Activated CD4-positive, alpha-beta T cell treated with anti-CD3 and anti-CD28 coated beads, Interleukin-2, amount 10 ng/mL, durations not matched to agents 24 days and 14 days (primary cell): ENCODE measurements at regions not wholly inside any gene's neighbourhood (a gene's known extent, or its start where the extent isn't known, plus 50 kb on each side); places are given as distances from the start of the nearest gene placed in this dataset.

Experiments used
- DNase-seq: peaks from one replicate; pipeline ENCODE4 v3.0.0; 2022
- H3K27ac Mint-ChIP-seq: one replicate; pipeline ENCODE4 v1.8.0; 2022; ENCODE audit warnings: mild to moderate bottlenecking, mixed read lengths
- H3K27me3 Mint-ChIP-seq: one replicate; pipeline ENCODE4 v1.8.0; 2022; ENCODE audit warnings: mixed read lengths
- H3K36me3 Mint-ChIP-seq: one replicate; pipeline ENCODE4 v1.8.0; 2022; ENCODE audit warnings: low read depth, mild to moderate bottlenecking, mixed read lengths
- H3K4me1 Mint-ChIP-seq: one replicate; pipeline ENCODE4 v1.8.0; 2021; ENCODE audit warnings: mixed read lengths
- H3K4me3 Mint-ChIP-seq: one replicate; pipeline ENCODE4 v1.8.0; 2022; ENCODE audit warnings: mild to moderate bottlenecking, moderate library complexity, mixed read lengths
- H3K9me3 Mint-ChIP-seq: one replicate; pipeline ENCODE4 v1.8.0; 2021; ENCODE audit warnings: mixed read lengths
- intact Hi-C: fragments of 100-400 bp; cut with micrococcal nuclease; formaldehyde crosslinking; loops from one replicate; pipeline ENCODE4 v1.15.1; 2023

- intact Hi-C loops = no loop called here
- H3K27me3 Mint-ChIP-seq = no peaks in the 10 kb centered on the region
- no peaks in the 10 kb centered on the region for H3K4me1 Mint-ChIP-seq
- no peak overlapping the region for H3K27ac Mint-ChIP-seq
- H3K9me3 Mint-ChIP-seq = no peaks in the 10 kb centered on the region
- no peak overlapping the region for H3K4me3 Mint-ChIP-seq
- no peaks in the 10 kb centered on the region for H3K36me3 Mint-ChIP-seq
- DNase-seq = no peak
Observed at GRCh38 chr10:120279196-120279595, 177.8 kb upstream of the PLPP4 start.

GRCh38 chr10:120282421-120282820, 174.6 kb upstream of the PLPP4 start:
- intact Hi-C loops = no loop called here

GRCh38 chr10:120282846-120283492, 174.1 kb upstream of the PLPP4 start:
- DNase-seq = no peak
- Mint-ChIP-seq H3K36me3 (no peaks in the 10 kb centered on the region), H3K27ac (no peak overlapping the region), H3K9me3 (no peaks in the 10 kb centered on the region), H3K4me3 (no peak overlapping the region), H3K4me1 (no peaks in the 10 kb centered on the region), H3K27me3 (no peaks in the 10 kb centered on the region)
- intact Hi-C loops = no loop called here

More at GRCh38 chr10:120282421-120282820, 174.6 kb upstream of the PLPP4 start:
- Mint-ChIP-seq H3K27me3 (no peaks in the 10 kb centered on the region), H3K4me1 (no peaks in the 10 kb centered on the region), H3K27ac (no peak overlapping the region), H3K36me3 (no peaks in the 10 kb centered on the region), H3K4me3 (no peak overlapping the region), H3K9me3 (no peaks in the 10 kb centered on the region)
- peak; percentile 36 for DNase-seq

GRCh38 chr10:120285408-120285807, 171.6 kb upstream of the PLPP4 start:
- Mint-ChIP-seq H3K36me3 (no peaks in the 10 kb centered on the region), H3K27ac (no peak overlapping the region), H3K27me3 (no peaks in the 10 kb centered on the region), H3K4me1 (no peaks in the 10 kb centered on the region), H3K4me3 (no peak overlapping the region), H3K9me3 (no peaks in the 10 kb centered on the region)
- intact Hi-C loops = no loop called here
- DNase-seq = no peak

GRCh38 chr10:120286280-120286679, 170.7 kb upstream of the PLPP4 start:
- Mint-ChIP-seq H3K4me1 (no peaks in the 10 kb centered on the region), H3K27me3 (no peaks in the 10 kb centered on the region), H3K36me3 (no peaks in the 10 kb centered on the region), H3K9me3 (no peaks in the 10 kb centered on the region), H3K27ac (no peak overlapping the region), H3K4me3 (no peak overlapping the region)
- intact Hi-C loops = no loop called here
- peak; percentile 16 for DNase-seq

- intact Hi-C loops = no loop called here
- H3K27me3 Mint-ChIP-seq = peaks cover 4% of the 10 kb centered on the region
Observed at GRCh38 chr10:120300513-120300912, 156.5 kb upstream of the PLPP4 start.

GRCh38 chr10:120308589-120308988, 148.4 kb upstream of the PLPP4 start:
- Mint-ChIP-seq H3K36me3 (no peaks in the 10 kb centered on the region), H3K4me1 (no peaks in the 10 kb centered on the region), H3K27ac (no peak overlapping the region), H3K9me3 (no peaks in the 10 kb centered on the region), H3K4me3 (no peak overlapping the region), H3K27me3 (peaks cover 8% of the 10 kb centered on the region)
- no peak for DNase-seq
- intact Hi-C loops = no loop called here

More at GRCh38 chr10:120300513-120300912, 156.5 kb upstream of the PLPP4 start:
- Mint-ChIP-seq H3K4me3 (no peak overlapping the region), H3K27ac (no peak overlapping the region), H3K4me1 (no peaks in the 10 kb centered on the region), H3K9me3 (no peaks in the 10 kb centered on the region), H3K36me3 (no peaks in the 10 kb centered on the region)
- DNase-seq = no peak

- DNase-seq = no peak
- Mint-ChIP-seq H3K27ac (no peak overlapping the region), H3K27me3 (peaks cover 2% of the 10 kb centered on the region), H3K4me3 (no peak overlapping the region), H3K36me3 (no peaks in the 10 kb centered on the region), H3K4me1 (no peaks in the 10 kb centered on the region), H3K9me3 (no peaks in the 10 kb centered on the region)
- intact Hi-C loops = no loop called here
Observed at GRCh38 chr10:120313715-120314114, 143.3 kb upstream of the PLPP4 start.

- intact Hi-C loops = no loop called here
- no peak overlapping the region for H3K27ac Mint-ChIP-seq
- DNase-seq = no peak
- no peak overlapping the region for H3K4me3 Mint-ChIP-seq
- no peaks in the 10 kb centered on the region for H3K4me1 Mint-ChIP-seq
- no peaks in the 10 kb centered on the region for H3K36me3 Mint-ChIP-seq
- H3K27me3 Mint-ChIP-seq = peaks cover 2% of the 10 kb centered on the region
- no peaks in the 10 kb centered on the region for H3K9me3 Mint-ChIP-seq
Observed at GRCh38 chr10:120314442-120314841, 142.6 kb upstream of the PLPP4 start.

GRCh38 chr10:120318862-120319261, 138.2 kb upstream of the PLPP4 start:
- intact Hi-C loops = no loop called here
- no peaks in the 10 kb centered on the region for H3K36me3 Mint-ChIP-seq

GRCh38 chr10:120327675-120328074, 129.4 kb upstream of the PLPP4 start:
- Mint-ChIP-seq H3K4me1 (no peaks in the 10 kb centered on the region), H3K9me3 (no peaks in the 10 kb centered on the region), H3K36me3 (no peaks in the 10 kb centered on the region), H3K27me3 (peaks cover 5% of the 10 kb centered on the region), H3K27ac (no peak overlapping the region), H3K4me3 (no peak overlapping the region)
- DNase-seq = no peak
- intact Hi-C loops = no loop called here

More at GRCh38 chr10:120318862-120319261, 138.2 kb upstream of the PLPP4 start:
- no peak for DNase-seq
- no peak overlapping the region for H3K27ac Mint-ChIP-seq
- no peaks in the 10 kb centered on the region for H3K4me1 Mint-ChIP-seq
- no peaks in the 10 kb centered on the region for H3K9me3 Mint-ChIP-seq
- no peak overlapping the region for H3K4me3 Mint-ChIP-seq
- H3K27me3 Mint-ChIP-seq = peaks cover 2% of the 10 kb centered on the region

GRCh38 chr10:120328647-120329046, 128.4 kb upstream of the PLPP4 start:
- Mint-ChIP-seq H3K27me3 (peaks cover 5% of the 10 kb centered on the region), H3K4me1 (no peaks in the 10 kb centered on the region), H3K4me3 (no peak overlapping the region), H3K36me3 (no peaks in the 10 kb centered on the region), H3K27ac (no peak overlapping the region), H3K9me3 (no peaks in the 10 kb centered on the region)
- no peak for DNase-seq
- intact Hi-C loops = no loop called here

- Mint-ChIP-seq H3K27ac (no peak overlapping the region), H3K27me3 (peaks cover 5% of the 10 kb centered on the region), H3K36me3 (no peaks in the 10 kb centered on the region), H3K4me1 (no peaks in the 10 kb centered on the region), H3K9me3 (no peaks in the 10 kb centered on the region), H3K4me3 (no peak overlapping the region)
- intact Hi-C loops = loop anchor here (5.0 kb wide), 1 partner anchor 648 kb away; no protein-coding TSS in a partner anchor
- DNase-seq = no peak
Observed at GRCh38 chr10:120335553-120335952, 121.5 kb upstream of the PLPP4 start.

- H3K27me3 Mint-ChIP-seq = peaks cover 5% of the 10 kb centered on the region
- no peaks in the 10 kb centered on the region for H3K4me1 Mint-ChIP-seq
- no peak overlapping the region for H3K4me3 Mint-ChIP-seq
- no peak for DNase-seq
- no peak overlapping the region for H3K27ac Mint-ChIP-seq
- H3K36me3 Mint-ChIP-seq = no peaks in the 10 kb centered on the region
- intact Hi-C loops = loop anchor here (5.0 kb wide), 1 partner anchor 649 kb away; no protein-coding TSS in a partner anchor
- no peaks in the 10 kb centered on the region for H3K9me3 Mint-ChIP-seq
Observed at GRCh38 chr10:120336306-120336910, 120.6 kb upstream of the PLPP4 start.
